Spleen (tissue), 7 donors: ENCODE measurements at regions not wholly inside any gene's neighbourhood (a gene's known extent, or its start where the extent isn't known, plus 50 kb on each side); places are given as distances from the start of the nearest gene placed in this dataset.

Experiments
- CTCF ChIP-seq, 11 experiments: fragments of 200-600 bp in 7 of 11; fragments of 450-650 bp in 4 of 11; sonication (generic) in 4 of 11; IDR thresholded peaks in 8 of 11; conservative IDR thresholded peaks in 3 of 11; 1 replicate in 7 of 11; 2 replicates in 4 of 11; pipeline versions ENCODE4 v1.4.0 to v1.8.0; 2016 to 2021; ENCODE audit warnings: antibody characterized with exemption in 11 of 11, inconsistent platforms in 4 of 11, mild to moderate bottlenecking in 1 of 11
- POLR2A ChIP-seq, 3 donors: fragments of 450-650 bp; IDR thresholded peaks; one replicate each; pipeline ENCODE4 v1.5.1; 2017; ENCODE audit warnings: antibody characterized with exemption in 3 of 3, mild to moderate bottlenecking in 1 of 3
- donor health status: DM: no; HTN: no; CAD: no; lungs with moderate emphysema.
- donor health status: DM: no; HTN: no; CAD: no.
- donor health status: DM: no; HTN: no; CAD: no.

GRCh38 chr7:46848944-46849343 is 733.0 kb downstream of the TNS3 start:
- TF ChIP-seq CTCF (IDR thresholded peaks at IDR 0.05 in 8 of 11, conservative IDR thresholded peaks at IDR 0.05 in 3 of 11) = no peak
- TF ChIP-seq POLR2A (IDR thresholded peaks at IDR 0.05) = no peak
